HCT116 (cell line): ENCODE measurements at regions not wholly inside any gene's neighbourhood (a gene's known extent, or its start where the extent isn't known, plus 50 kb on each side); places are given as distances from the start of the nearest gene placed in this dataset.

Source experiments
- ATAC-seq: fragments of 200-7000 bp; cut with Tn5 transposase; 2 replicates; pipeline ENCODE4 v1.9.1; 2020; ENCODE audit warnings: mild to moderate bottlenecking, moderate library complexity
- BruUV-seq: library from RNA; stranded (reverse); fragments of 400-500 nt; replicated peaks from 2 replicates; lab custom pipeline; 2021; lab: Mats Ljungman, UMichigan
- CTCF ChIA-PET: fragments of 300-600 bp; sonication (Branson Sonifier 250); formaldehyde crosslinking; loops from one replicate; lab custom pipeline; 2021; ENCODE audit warnings: antibody characterized with exemption; lab: Charles Lee
- POLR2A ChIA-PET: fragments of 300-600, 350-600 bp; sonication (Branson Sonifier 250); formaldehyde crosslinking; loops from one replicate; lab custom pipeline; 2021; ENCODE audit warnings: antibody characterized with exemption; lab: Charles Lee
- RAD21 ChIA-PET, 2 experiments: fragments of 300-600 bp; sonication (Branson Sonifier 250); formaldehyde crosslinking; loops; one replicate each; lab custom pipeline; 2023; ENCODE audit warnings: low total read pairs in 2 of 2; ENCODE audit not compliant: uncharacterized antibody in 2 of 2, unreplicated experiment in 2 of 2, low non-redundant PET in 1 of 2; lab: Charles Lee
- DNase-seq: peaks from one replicate; pipeline ENCODE4 v3.0.0-alpha.2; 2010; ENCODE audit warnings: low read depth, low spot score
- H2AFZ ChIP-seq: fragments of 200-600 bp; shearing (Covaris generic), sonication (generic); 2 replicates; pipeline ENCODE4 v1.6.1; 2017; ENCODE audit warnings: low read depth, mixed run types, mixed read lengths, antibody characterized with exemption, low read length; ENCODE audit not compliant: poor library complexity, severe bottlenecking
- H3K27ac ChIP-seq: 2 replicates; pipeline ENCODE4 v1.5.1; 2012; ENCODE audit warnings: low read depth, low read length
- H3K27me3 ChIP-seq: fragments of 200-600 bp; sonication (generic); 2 replicates; pipeline ENCODE4 v1.6.1; 2016; ENCODE audit warnings: mixed run types, low read length, mixed read lengths; ENCODE audit not compliant: insufficient read depth
- H3K36me3 ChIP-seq, 2 experiments: fragments of 200-500 bp in 1 of 2; fragments of 200-600 bp in 1 of 2; sonication (Bioruptor generic) in 1 of 2; sonication (generic) in 1 of 2; 2 replicates each; pipeline versions ENCODE4 v1.5.1 to v1.6.1; 2014 to 2016; ENCODE audit warnings: low read length in 2 of 2, inconsistent platforms in 1 of 2, mixed read lengths in 1 of 2, mixed run types in 1 of 2; ENCODE audit not compliant: insufficient read depth in 2 of 2, control insufficient read depth in 1 of 2
- H3K4me1 ChIP-seq, 2 experiments: fragments of 200-600 bp in 1 of 2; sonication (generic) in 1 of 2; 2 replicates each; pipeline versions ENCODE4 v1.5.1 to v1.6.1; 2012 to 2017; ENCODE audit warnings: low read length in 2 of 2, inconsistent platforms in 1 of 2, mild to moderate bottlenecking in 1 of 2, mixed read lengths in 1 of 2, mixed run types in 1 of 2, moderate library complexity in 1 of 2; ENCODE audit not compliant: insufficient read depth in 2 of 2, control insufficient read depth in 1 of 2
- H3K4me2 ChIP-seq: fragments of 200-600 bp; sonication (generic); 2 replicates; pipeline ENCODE4 v1.6.1; 2017; ENCODE audit warnings: mixed run types, low read length, mixed read lengths
- H3K4me3 ChIP-seq, 2 experiments: fragments of 200-600 bp in 1 of 2; sonication (generic) in 1 of 2; replicated peaks in 1 of 2; 2 replicates each; pipeline ENCODE4 v1.5.1; 2011 to 2016; ENCODE audit warnings: low read length in 2 of 2, control low read depth in 1 of 2, low read depth in 1 of 2, mild to moderate bottlenecking in 1 of 2, mixed read lengths in 1 of 2, mixed run types in 1 of 2
- H3K79me2 ChIP-seq: fragments of 200-600 bp; sonication (generic); 2 replicates; pipeline ENCODE4 v1.6.1; 2017; ENCODE audit warnings: mild to moderate bottlenecking, mixed run types, low read length, moderate library complexity, mixed read lengths; ENCODE audit not compliant: insufficient read depth
- H3K9ac ChIP-seq: fragments of 200-600 bp; sonication (generic); 2 replicates; pipeline ENCODE4 v1.6.1; 2016; ENCODE audit warnings: low read length, mixed read lengths
- H3K9me2 ChIP-seq: fragments of 200-600 bp; sonication (generic), shearing (Covaris generic); 2 replicates; pipeline ENCODE4 v1.6.1; 2017; ENCODE audit warnings: mixed run types, mild to moderate bottlenecking, moderate library complexity; ENCODE audit not compliant: insufficient read depth
- H3K9me3 ChIP-seq, 2 experiments: fragments of 200-500 bp in 1 of 2; fragments of 200-600 bp in 1 of 2; sonication (Bioruptor generic) in 1 of 2; sonication (generic) in 1 of 2; 2 replicates each; pipeline ENCODE4 v1.6.1; 2014 to 2017; ENCODE audit warnings: low read length in 2 of 2, mixed read lengths in 2 of 2, inconsistent platforms in 1 of 2, low read depth in 1 of 2, mild to moderate bottlenecking in 1 of 2, mixed run types in 1 of 2, moderate library complexity in 1 of 2; ENCODE audit not compliant: control insufficient read depth in 1 of 2, insufficient read depth in 1 of 2
- H4K20me1 ChIP-seq: fragments of 200-600 bp; sonication (generic), shearing (Covaris generic); 2 replicates; pipeline ENCODE4 v1.6.1; 2017; ENCODE audit warnings: mixed run types, mild to moderate bottlenecking, moderate library complexity; ENCODE audit not compliant: insufficient read depth
- EZH2 ChIP-seq: fragments of 200-600 bp; sonication (generic); IDR thresholded peaks from 2 replicates; pipeline ENCODE4 v1.6.1; 2017; ENCODE audit warnings: antibody characterized with exemption, mixed run types
- SP1 ChIP-seq: IDR thresholded peaks from 2 replicates; pipeline ENCODE4 v1.6.1; 2012; ENCODE audit warnings: low read depth
- intact Hi-C: fragments of 100-400 bp; cut with micrococcal nuclease; formaldehyde crosslinking; loops from 2 replicates; pipeline ENCODE4 v1.10.0; 2022

DNA sequence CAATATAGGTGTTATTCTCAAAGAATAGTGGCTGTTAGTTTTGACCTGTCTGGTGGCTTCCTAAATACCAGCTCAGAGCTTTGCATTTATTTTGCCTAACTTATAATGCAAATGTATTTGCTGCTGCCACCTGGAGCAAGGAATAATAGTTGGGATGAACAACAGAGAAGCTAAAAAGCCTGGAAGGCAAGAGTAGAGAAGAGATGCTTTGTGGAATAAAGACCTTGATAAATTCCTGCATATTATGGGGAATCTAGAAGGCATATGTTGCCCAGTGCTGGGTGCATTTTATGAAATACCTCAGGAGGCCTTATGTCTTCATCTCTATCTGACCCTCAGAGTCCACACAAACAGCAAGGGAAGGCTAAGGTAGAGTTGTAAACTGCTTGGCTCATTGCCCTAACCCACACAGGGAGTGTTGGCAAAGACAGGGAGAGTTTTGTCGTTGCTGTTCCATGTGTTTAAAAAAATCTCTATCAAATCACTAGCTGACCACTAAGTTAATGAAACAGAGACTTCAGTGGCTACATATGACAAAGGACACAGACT lies 53.7 kb upstream of the SCAF11 start:
- ATAC-seq (no peak), DNase-seq (no peak)
- no TSS peak for BruUV-seq
- H2AFZ ChIP-seq, result no peak overlapping the region
- no peaks in the 10 kb centered on the region for H3K4me1 ChIP-seq
- H3K9me2 ChIP-seq, result no peaks in the 10 kb centered on the region
- H3K27me3 ChIP-seq, result no peaks in the 10 kb centered on the region
- H4K20me1 ChIP-seq, result no peaks in the 10 kb centered on the region
- H3K9ac ChIP-seq, result no peak overlapping the region
- H3K79me2 ChIP-seq, result no peaks in the 10 kb centered on the region
- peaks cover 13 to 17% of the 10 kb centered on the region in 2 experiments; a peak in 2 of 4 replicates for H3K9me3 ChIP-seq
- TF ChIP-seq SP1 (no peak), EZH2 (no peak)
- POLR2A ChIA-PET, result no interaction called here
- H3K4me2 ChIP-seq, result no peak overlapping the region
- RAD21 ChIA-PET, result no interaction called here
- H3K27ac ChIP-seq, result no peak overlapping the region
- intact Hi-C loops, result no loop called here
- CTCF ChIA-PET, result no interaction called here
- no peaks in the 10 kb centered on the region for H3K36me3 ChIP-seq
- no peak overlapping the region for H3K4me3 ChIP-seq
